ENCODE measurements at regions not wholly inside any gene's neighbourhood (a gene's known extent, or its start where the extent isn't known, plus 50 kb on each side); places are given as distances from the start of the nearest gene placed in this dataset.

GRCh38 chr3:194261581-194262063 is 89.5 kb downstream of the CPN2 start:
- TF ChIP-seq CTCF (IDR thresholded peaks at IDR 0.05) (no peak), POLR2AphosphoS5 (IDR thresholded peaks at IDR 0.05; ENCODE audit: insufficient read depth in 1 of 2, low read depth in 1 of 2) (no peak), POLR2A (IDR thresholded peaks at IDR 0.05) (no peak)

Data from vagina (tissue), 2 donors.